HCT116 (cell line): ENCODE measurements at regions not wholly inside any gene's neighbourhood (a gene's known extent, or its start where the extent isn't known, plus 50 kb on each side); places are given as distances from the start of the nearest gene placed in this dataset.

Experiments
- ATAC-seq: fragments of 200-7000 bp; cut with Tn5 transposase; 2 replicates; pipeline ENCODE4 v1.9.1; 2020; ENCODE audit warnings: mild to moderate bottlenecking, moderate library complexity
- BruUV-seq: library from RNA; stranded (reverse); fragments of 400-500 nt; replicated peaks from 2 replicates; lab custom pipeline; 2021; lab: Mats Ljungman, UMichigan
- CTCF ChIA-PET: fragments of 300-600 bp; sonication (Branson Sonifier 250); formaldehyde crosslinking; loops from one replicate; lab custom pipeline; 2021; ENCODE audit warnings: antibody characterized with exemption; lab: Charles Lee
- POLR2A ChIA-PET: fragments of 300-600, 350-600 bp; sonication (Branson Sonifier 250); formaldehyde crosslinking; loops from one replicate; lab custom pipeline; 2021; ENCODE audit warnings: antibody characterized with exemption; lab: Charles Lee
- RAD21 ChIA-PET, 2 experiments: fragments of 300-600 bp; sonication (Branson Sonifier 250); formaldehyde crosslinking; loops; one replicate each; lab custom pipeline; 2023; ENCODE audit warnings: low total read pairs in 2 of 2; ENCODE audit not compliant: uncharacterized antibody in 2 of 2, unreplicated experiment in 2 of 2, low non-redundant PET in 1 of 2; lab: Charles Lee
- DNase-seq: peaks from one replicate; pipeline ENCODE4 v3.0.0-alpha.2; 2010; ENCODE audit warnings: low read depth, low spot score
- H2AFZ ChIP-seq: fragments of 200-600 bp; shearing (Covaris generic), sonication (generic); 2 replicates; pipeline ENCODE4 v1.6.1; 2017; ENCODE audit warnings: low read depth, mixed run types, mixed read lengths, antibody characterized with exemption, low read length; ENCODE audit not compliant: poor library complexity, severe bottlenecking
- H3K27ac ChIP-seq: 2 replicates; pipeline ENCODE4 v1.5.1; 2012; ENCODE audit warnings: low read depth, low read length
- H3K27me3 ChIP-seq: fragments of 200-600 bp; sonication (generic); 2 replicates; pipeline ENCODE4 v1.6.1; 2016; ENCODE audit warnings: mixed run types, low read length, mixed read lengths; ENCODE audit not compliant: insufficient read depth
- H3K36me3 ChIP-seq, 2 experiments: fragments of 200-500 bp in 1 of 2; fragments of 200-600 bp in 1 of 2; sonication (Bioruptor generic) in 1 of 2; sonication (generic) in 1 of 2; 2 replicates each; pipeline versions ENCODE4 v1.5.1 to v1.6.1; 2014 to 2016; ENCODE audit warnings: low read length in 2 of 2, inconsistent platforms in 1 of 2, mixed read lengths in 1 of 2, mixed run types in 1 of 2; ENCODE audit not compliant: insufficient read depth in 2 of 2, control insufficient read depth in 1 of 2
- H3K4me1 ChIP-seq, 2 experiments: fragments of 200-600 bp in 1 of 2; sonication (generic) in 1 of 2; 2 replicates each; pipeline versions ENCODE4 v1.5.1 to v1.6.1; 2012 to 2017; ENCODE audit warnings: low read length in 2 of 2, inconsistent platforms in 1 of 2, mild to moderate bottlenecking in 1 of 2, mixed read lengths in 1 of 2, mixed run types in 1 of 2, moderate library complexity in 1 of 2; ENCODE audit not compliant: insufficient read depth in 2 of 2, control insufficient read depth in 1 of 2
- H3K4me2 ChIP-seq: fragments of 200-600 bp; sonication (generic); 2 replicates; pipeline ENCODE4 v1.6.1; 2017; ENCODE audit warnings: mixed run types, low read length, mixed read lengths
- H3K4me3 ChIP-seq, 2 experiments: fragments of 200-600 bp in 1 of 2; sonication (generic) in 1 of 2; replicated peaks in 1 of 2; 2 replicates each; pipeline ENCODE4 v1.5.1; 2011 to 2016; ENCODE audit warnings: low read length in 2 of 2, control low read depth in 1 of 2, low read depth in 1 of 2, mild to moderate bottlenecking in 1 of 2, mixed read lengths in 1 of 2, mixed run types in 1 of 2
- H3K79me2 ChIP-seq: fragments of 200-600 bp; sonication (generic); 2 replicates; pipeline ENCODE4 v1.6.1; 2017; ENCODE audit warnings: mild to moderate bottlenecking, mixed run types, low read length, moderate library complexity, mixed read lengths; ENCODE audit not compliant: insufficient read depth
- H3K9ac ChIP-seq: fragments of 200-600 bp; sonication (generic); 2 replicates; pipeline ENCODE4 v1.6.1; 2016; ENCODE audit warnings: low read length, mixed read lengths
- H3K9me2 ChIP-seq: fragments of 200-600 bp; sonication (generic), shearing (Covaris generic); 2 replicates; pipeline ENCODE4 v1.6.1; 2017; ENCODE audit warnings: mixed run types, mild to moderate bottlenecking, moderate library complexity; ENCODE audit not compliant: insufficient read depth
- H3K9me3 ChIP-seq, 2 experiments: fragments of 200-500 bp in 1 of 2; fragments of 200-600 bp in 1 of 2; sonication (Bioruptor generic) in 1 of 2; sonication (generic) in 1 of 2; 2 replicates each; pipeline ENCODE4 v1.6.1; 2014 to 2017; ENCODE audit warnings: low read length in 2 of 2, mixed read lengths in 2 of 2, inconsistent platforms in 1 of 2, low read depth in 1 of 2, mild to moderate bottlenecking in 1 of 2, mixed run types in 1 of 2, moderate library complexity in 1 of 2; ENCODE audit not compliant: control insufficient read depth in 1 of 2, insufficient read depth in 1 of 2
- H4K20me1 ChIP-seq: fragments of 200-600 bp; sonication (generic), shearing (Covaris generic); 2 replicates; pipeline ENCODE4 v1.6.1; 2017; ENCODE audit warnings: mixed run types, mild to moderate bottlenecking, moderate library complexity; ENCODE audit not compliant: insufficient read depth
- CBX3 ChIP-seq: IDR thresholded peaks from 2 replicates; pipeline ENCODE4 v1.6.1; 2012; ENCODE audit warnings: low read depth
- ELF1 ChIP-seq: IDR thresholded peaks from 2 replicates; pipeline ENCODE4 v1.6.1; 2012; ENCODE audit warnings: low read depth, borderline replicate concordance
- EZH2 ChIP-seq: fragments of 200-600 bp; sonication (generic); IDR thresholded peaks from 2 replicates; pipeline ENCODE4 v1.6.1; 2017; ENCODE audit warnings: antibody characterized with exemption, mixed run types
- FOSL1 ChIP-seq: IDR thresholded peaks from 2 replicates; pipeline ENCODE4 v1.6.1; 2012; ENCODE audit warnings: low read depth
- ZFX ChIP-seq: fragments of 450-650 bp; IDR thresholded peaks from 2 replicates; pipeline ENCODE4 v1.6.1; 2017
- intact Hi-C: fragments of 100-400 bp; cut with micrococcal nuclease; formaldehyde crosslinking; loops from 2 replicates; pipeline ENCODE4 v1.10.0; 2022
- TF ChIP-seq, protein P1 (sequence below), 3 experiments: fragments of 200-600 bp in 1 of 3; sonication (generic) in 1 of 3; IDR thresholded peaks in 2 of 3; conservative IDR thresholded peaks in 1 of 3; 2 replicates each; pipeline ENCODE4 v1.5.1; 2012 to 2017; ENCODE audit warnings: low read depth in 2 of 3, low read length in 2 of 3, antibody characterized with exemption in 1 of 3, borderline replicate concordance in 1 of 3, control low read depth in 1 of 3, mild to moderate bottlenecking in 1 of 3, mixed read lengths in 1 of 3, mixed run types in 1 of 3, moderate library complexity in 1 of 3; ENCODE audit not compliant: insufficient read depth in 1 of 3

GRCh38 chr6:68256391-68256790, 378.7 kb upstream of the ADGRB3 start:
- BruUV-seq: no TSS peak
- no peak for DNase-seq
- Histone ChIP-seq H3K4me1 (no peaks in the 10 kb centered on the region), H3K9ac (no peak overlapping the region), H3K27me3 (no peaks in the 10 kb centered on the region), H3K27ac (no peak overlapping the region), H3K79me2 (no peaks in the 10 kb centered on the region), H3K9me2 (no peaks in the 10 kb centered on the region), H2AFZ (no peak overlapping the region), H3K36me3 (no peaks in the 10 kb centered on the region), H4K20me1 (no peaks in the 10 kb centered on the region), H3K4me2 (no peak overlapping the region), H3K9me3 (peaks cover 6 to 16% of the 10 kb centered on the region in 2 experiments; a peak in 2 of 4 replicates), H3K4me3 (no peak overlapping the region)
- TF ChIP-seq, protein P1, sequence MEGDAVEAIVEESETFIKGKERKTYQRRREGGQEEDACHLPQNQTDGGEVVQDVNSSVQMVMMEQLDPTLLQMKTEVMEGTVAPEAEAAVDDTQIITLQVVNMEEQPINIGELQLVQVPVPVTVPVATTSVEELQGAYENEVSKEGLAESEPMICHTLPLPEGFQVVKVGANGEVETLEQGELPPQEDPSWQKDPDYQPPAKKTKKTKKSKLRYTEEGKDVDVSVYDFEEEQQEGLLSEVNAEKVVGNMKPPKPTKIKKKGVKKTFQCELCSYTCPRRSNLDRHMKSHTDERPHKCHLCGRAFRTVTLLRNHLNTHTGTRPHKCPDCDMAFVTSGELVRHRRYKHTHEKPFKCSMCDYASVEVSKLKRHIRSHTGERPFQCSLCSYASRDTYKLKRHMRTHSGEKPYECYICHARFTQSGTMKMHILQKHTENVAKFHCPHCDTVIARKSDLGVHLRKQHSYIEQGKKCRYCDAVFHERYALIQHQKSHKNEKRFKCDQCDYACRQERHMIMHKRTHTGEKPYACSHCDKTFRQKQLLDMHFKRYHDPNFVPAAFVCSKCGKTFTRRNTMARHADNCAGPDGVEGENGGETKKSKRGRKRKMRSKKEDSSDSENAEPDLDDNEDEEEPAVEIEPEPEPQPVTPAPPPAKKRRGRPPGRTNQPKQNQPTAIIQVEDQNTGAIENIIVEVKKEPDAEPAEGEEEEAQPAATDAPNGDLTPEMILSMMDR (IDR thresholded peaks at IDR 0.05 in 2 of 3, conservative IDR thresholded peaks at IDR 0.05 in 1 of 3; ENCODE audit: borderline replicate concordance in 1 of 3, insufficient read depth in 1 of 3, low read depth in 2 of 3, low read length in 2 of 3): no peak
- POLR2A ChIA-PET: no interaction called here
- CTCF ChIA-PET: no interaction called here
- ATAC-seq: no peak
- RAD21 ChIA-PET: no interaction called here
- intact Hi-C loops: no loop called here

GRCh38 chr6:68252632-68253031, 382.4 kb upstream of the ADGRB3 start:
- RAD21 ChIA-PET: no interaction called here
- no peak overlapping the region for H3K4me3 ChIP-seq
- no TSS peak for BruUV-seq
- H3K4me2 ChIP-seq: no peak overlapping the region
- H3K27ac ChIP-seq: no peak overlapping the region
- H3K9ac ChIP-seq: no peak overlapping the region
- H3K79me2 ChIP-seq: no peaks in the 10 kb centered on the region
- H3K9me3 ChIP-seq: peaks cover 5 to 23% of the 10 kb centered on the region in 2 experiments; a peak in 2 of 4 replicates
- intact Hi-C loops: no loop called here
- H2AFZ ChIP-seq: no peak overlapping the region
- no peak for ATAC-seq
- CTCF ChIA-PET: no interaction called here
- H3K27me3 ChIP-seq: no peaks in the 10 kb centered on the region
- POLR2A ChIA-PET: no interaction called here
- DNase-seq: no peak
- no peaks in the 10 kb centered on the region for H4K20me1 ChIP-seq
- H3K4me1 ChIP-seq: no peaks in the 10 kb centered on the region
- no peaks in the 10 kb centered on the region for H3K36me3 ChIP-seq
- TF ChIP-seq EZH2 (no peak), CBX3 (no peak), ZFX (no peak), ELF1 (no peak), FOSL1 (no peak)
- H3K9me2 ChIP-seq: no peaks in the 10 kb centered on the region
